HG02981 (cell line): ENCODE measurements at regions not wholly inside any gene's neighbourhood (a gene's known extent, or its start where the extent isn't known, plus 50 kb on each side); places are given as distances from the start of the nearest gene placed in this dataset.

Experiments
- ATAC-seq: cut with Tn5 transposase; IDR thresholded peaks from one replicate; pipeline ENCODE4 v1.9.1; 2021; ENCODE audit warnings: mild to moderate bottlenecking, moderate library complexity; ENCODE audit not compliant: unreplicated experiment

DNA sequence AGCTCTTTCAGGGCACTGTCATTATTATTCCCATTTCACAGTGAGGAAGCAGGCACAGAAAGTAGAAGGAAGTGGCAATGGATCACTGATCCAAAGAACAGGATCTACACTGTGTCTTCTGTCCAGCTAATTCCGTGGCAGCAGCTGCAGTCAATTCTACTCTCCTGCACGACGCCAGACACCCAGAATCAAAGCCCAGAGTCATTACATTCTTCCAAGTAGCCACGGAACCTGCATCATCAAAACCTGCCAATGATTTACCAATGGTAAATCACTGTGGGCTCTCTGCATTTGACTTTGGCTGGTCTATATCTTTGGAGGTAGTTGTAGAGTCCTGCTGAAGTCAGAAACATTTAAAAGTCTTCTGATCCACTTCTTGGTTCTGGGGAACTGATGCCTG, 767.7 kb downstream of the LIG4 start:
- no peak for ATAC-seq

DNA sequence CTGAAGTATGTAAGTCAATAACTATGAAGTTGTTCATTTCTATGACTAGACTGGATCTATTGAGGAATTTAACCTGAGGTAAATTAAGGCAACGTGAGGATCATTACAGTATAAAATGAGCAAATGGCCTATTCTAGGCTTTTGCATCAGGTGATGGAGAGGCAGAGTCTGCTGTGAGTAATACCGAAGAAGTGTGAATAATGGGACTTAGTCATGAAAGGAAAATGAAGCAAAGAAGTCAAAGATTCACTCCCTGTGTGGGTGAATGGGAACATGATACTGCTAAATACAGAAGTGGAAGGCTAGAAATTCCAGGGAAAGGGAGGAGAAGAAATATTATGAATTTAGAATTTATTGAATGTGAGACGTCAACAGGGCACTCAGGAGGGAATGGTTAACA, 774.1 kb downstream of the LIG4 start:
- no peak for ATAC-seq

DNA sequence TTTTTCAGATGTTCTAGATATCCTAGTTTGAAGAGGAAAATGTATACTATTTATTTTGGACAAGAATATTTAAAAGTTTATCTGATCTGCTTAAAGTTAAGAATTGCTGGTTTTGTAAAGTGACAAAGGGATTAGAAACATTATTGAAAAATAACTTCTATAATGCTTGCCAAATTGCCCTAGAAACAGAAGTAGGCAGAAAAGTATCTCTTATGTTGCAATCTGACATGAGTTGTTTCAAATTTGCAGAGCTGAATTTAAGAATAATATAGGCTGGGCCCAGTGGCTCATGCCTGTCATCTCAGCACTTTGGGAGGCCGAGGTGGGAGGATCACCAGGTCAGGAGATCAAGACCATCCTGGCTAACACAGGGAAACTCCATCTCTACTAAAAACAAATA, 777.1 kb downstream of the LIG4 start:
- ATAC-seq = no peak

DNA sequence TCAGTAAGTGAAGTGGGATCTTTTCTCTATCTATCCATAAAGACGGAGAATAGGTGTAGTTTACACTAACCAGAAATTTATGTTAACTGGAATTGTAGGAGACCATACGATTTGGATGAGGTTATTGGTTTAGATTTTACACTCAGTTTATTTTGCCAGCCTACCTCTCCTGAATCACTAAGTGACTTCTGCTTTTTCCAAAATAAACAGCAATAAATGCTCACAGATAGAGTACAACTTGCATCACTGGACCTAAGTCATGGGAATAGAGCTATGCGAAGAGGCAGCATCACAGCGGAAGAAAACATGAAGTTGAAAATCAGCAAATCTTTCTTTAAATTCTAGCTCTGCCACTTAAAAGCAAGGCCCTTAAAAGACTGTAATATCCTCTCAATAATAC, 781.0 kb downstream of the LIG4 start:
- ATAC-seq = no peak

DNA sequence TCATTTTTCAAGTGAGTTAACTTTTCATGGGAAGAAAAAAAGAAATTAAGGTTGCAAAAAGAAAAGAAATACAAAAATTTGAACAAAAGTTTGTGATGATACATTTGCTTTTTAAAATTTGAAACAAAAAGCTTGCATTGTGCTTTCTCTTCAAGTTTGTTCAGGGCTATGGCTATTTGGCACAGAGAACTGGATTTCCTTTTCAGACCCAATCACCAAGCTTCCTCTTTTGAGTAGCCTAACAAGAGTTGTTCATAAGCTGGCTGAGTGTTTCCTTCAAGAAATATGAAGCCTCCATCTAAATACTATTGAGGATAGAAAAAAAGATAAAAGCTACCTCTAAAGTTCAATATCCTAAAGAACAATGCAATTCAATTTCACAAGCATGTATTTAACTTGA, 787.8 kb downstream of the LIG4 start:
- no peak for ATAC-seq

DNA sequence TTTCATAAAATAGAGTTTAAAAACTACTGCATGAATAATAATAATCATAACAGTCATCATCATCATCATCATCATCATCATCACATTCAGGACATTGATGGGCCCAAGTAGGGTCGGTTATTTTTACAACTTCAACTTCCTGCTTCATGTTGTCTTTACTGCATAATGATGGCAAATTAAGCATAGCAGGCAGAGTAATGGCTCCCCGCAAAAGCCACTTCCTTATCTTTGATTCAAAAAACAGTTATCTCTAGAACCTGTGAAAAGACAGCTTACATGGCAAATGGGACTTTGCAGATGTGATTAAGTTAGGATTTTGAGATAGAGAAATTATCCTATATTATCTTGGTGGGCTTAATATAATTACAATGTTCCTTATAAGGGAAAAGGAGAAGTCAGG, 792.9 kb downstream of the LIG4 start:
- no peak for ATAC-seq

DNA sequence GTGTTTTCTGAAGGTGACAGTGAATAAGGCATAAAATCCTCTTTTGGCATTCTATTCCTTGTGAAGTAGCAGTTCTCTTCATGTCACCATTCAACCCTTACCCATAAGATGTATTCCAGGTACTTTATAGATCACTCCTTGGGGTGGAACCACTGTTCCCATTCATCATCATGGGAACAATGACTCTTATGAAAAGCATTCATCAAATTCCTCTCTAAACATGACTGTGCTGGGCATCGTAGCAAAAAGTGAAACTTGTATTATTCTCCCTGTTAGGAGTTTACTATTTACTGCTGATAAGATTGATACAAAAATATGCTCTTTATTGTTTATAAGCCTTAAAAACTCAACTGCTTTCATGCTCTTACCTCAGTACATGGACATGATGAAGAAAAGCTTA, 793.4 kb downstream of the LIG4 start:
- ATAC-seq = no peak

DNA sequence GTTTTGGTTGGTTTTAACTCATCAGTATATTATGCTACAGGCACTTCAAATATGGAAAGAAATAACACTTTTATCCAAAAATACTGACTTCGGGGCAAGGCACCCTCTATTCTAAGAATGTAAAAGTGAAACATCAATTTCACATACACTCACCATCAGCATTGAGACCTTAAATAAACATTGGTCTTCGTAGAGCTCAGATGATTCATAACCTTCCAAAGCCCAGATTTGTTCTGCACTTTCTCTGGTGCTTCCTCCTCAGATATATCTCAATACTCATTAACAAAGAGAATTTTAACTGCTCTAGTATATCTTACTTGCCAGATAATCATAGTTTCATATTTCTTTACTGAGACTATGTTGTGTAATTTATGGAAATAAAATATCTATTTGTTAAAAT, 794.3 kb downstream of the LIG4 start:
- ATAC-seq = no peak

DNA sequence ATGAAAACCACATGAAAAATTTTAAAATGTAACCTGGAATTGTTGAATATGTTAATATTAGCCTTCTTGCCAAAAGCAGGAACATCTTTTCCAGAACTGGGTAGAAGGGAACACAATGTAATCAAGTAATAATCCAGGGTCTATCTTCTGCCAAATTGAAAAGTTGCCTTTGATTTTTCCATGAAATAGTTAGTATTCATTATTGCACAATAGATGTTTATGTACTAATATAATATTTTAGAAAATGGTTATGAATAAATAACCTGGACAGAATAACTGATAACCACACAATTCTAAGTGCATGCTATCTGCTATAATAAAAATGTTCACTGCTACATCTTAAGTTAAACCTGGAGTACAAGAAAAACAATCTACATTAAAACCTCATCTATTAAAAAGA, 802.3 kb downstream of the LIG4 start:
- no peak for ATAC-seq

DNA sequence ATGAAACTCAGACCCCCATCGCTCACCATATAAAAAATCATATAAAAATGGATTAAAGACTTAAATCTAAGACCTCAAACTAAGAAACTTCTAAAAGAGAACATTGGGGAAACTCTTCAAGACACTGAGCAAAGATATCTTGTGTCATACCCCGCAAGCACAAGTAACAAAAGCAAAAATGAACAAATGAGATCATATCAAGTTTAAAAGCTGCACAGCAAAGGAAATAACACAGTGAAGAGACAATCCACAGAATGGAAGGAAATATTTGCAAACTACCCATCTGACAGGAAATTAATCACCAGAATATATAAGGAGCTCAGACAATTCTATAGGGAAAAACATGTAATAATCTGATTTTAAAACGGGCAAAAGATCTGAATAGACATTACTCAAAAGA, 808.3 kb downstream of the LIG4 start:
- ATAC-seq = no peak

DNA sequence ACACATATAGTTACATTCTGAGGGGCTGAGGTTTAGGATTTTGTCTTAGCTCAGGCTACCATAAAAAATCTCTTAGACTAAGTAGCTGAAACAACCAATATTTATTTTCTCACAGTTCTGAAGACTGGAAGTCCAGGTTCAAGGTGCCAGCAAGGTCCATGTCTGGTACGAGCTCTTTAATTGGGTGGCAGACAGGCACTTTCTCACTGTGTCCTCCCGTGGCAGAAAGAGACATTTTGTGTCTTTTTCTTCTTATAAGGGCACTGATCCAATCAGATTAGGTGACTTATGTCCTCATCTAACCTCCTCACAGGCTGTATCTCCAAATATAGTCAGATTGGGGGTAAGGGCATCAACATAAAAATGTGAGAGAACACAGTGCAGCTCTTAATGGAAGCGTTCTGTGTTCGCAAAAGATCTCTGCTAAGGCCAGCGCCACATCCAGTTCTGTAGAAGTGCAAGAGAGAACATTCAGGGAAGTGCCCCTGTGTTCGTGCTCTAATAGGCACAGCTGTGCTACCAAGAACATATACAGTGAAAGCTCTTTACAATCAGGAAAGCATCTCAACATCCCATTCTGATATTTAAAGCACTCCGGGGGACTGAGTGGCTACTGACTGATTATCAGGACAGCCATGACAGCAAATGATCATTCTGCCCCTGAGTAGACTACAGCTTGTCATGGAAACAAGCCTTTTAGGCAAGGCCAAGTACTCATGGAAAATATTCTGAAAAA, 819.2 kb downstream of the LIG4 start:
- ATAC-seq = no peak

DNA sequence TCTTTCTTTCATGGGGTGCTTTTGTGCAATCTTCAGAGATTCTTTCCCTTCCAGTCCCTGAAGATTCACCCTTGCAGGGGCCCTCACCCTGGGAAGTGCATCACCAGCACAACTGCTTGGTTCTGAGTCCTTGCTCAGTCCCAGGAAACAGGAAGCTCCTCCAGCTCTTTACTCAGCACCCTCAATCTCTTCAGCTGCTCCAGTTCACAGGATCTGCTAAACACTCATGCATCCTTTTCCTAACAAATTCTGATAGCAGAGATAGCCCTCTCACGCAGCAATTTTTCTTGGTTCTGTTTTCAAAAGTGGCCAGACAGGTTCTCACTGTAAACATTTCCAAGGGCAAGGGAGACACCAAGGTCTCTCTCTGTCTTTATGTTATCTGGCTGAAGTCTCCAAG, 823.1 kb downstream of the LIG4 start:
- no peak for ATAC-seq

DNA sequence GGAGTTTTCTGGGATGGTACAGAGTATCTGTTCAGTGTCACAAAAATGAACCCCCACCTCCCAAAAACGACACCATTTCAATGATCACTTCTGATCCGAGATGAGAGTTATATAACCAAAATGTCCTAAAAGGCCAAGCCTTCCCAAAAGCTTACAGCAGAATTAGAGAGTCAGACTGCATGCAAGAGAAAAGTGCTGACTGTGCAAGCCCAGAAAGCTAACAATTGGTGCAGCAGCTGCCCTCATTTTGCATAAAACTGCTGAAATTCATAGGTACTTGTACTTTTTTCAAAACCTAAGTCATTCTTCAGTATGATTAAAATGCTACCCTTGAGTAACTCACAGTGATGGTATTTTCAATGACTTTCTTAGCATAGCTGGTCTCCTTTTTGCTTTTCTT, 819.6 kb upstream of the ARGLU1 start:
- no peak for ATAC-seq

DNA sequence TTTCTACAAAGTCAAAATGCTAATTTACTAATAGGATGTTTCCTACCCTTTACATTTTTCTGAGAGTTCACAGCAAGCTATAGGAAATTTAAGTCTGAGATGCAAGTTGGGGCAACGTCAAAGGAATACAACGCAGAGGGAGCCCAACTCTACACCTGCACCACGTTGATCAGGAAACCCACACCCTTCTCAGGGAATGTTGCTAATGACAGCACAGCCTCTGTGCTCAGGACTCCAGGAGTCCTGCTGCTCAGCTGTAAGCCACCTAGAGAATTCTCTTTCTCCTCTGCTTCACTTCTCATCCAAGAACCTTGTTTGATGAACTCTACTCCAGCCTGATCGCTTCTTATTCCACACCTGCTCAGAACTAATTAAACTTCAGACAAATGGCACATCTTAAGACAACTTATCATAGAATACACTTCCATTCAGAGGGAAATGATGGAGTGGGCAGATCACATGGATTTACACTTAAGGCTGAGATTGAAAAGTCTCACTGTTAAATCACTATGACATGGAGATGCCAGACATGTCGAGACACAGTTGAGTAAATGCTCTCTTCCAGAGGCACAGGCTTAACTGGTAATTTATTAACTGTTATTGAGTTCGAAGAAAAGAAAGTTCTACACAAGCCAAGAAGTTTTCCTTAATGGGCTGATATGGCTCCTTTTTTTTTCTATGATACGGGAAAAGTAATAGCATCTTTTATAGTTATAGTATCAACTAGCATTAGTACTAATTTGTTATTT, 811.6 kb upstream of the ARGLU1 start:
- no peak for ATAC-seq

DNA sequence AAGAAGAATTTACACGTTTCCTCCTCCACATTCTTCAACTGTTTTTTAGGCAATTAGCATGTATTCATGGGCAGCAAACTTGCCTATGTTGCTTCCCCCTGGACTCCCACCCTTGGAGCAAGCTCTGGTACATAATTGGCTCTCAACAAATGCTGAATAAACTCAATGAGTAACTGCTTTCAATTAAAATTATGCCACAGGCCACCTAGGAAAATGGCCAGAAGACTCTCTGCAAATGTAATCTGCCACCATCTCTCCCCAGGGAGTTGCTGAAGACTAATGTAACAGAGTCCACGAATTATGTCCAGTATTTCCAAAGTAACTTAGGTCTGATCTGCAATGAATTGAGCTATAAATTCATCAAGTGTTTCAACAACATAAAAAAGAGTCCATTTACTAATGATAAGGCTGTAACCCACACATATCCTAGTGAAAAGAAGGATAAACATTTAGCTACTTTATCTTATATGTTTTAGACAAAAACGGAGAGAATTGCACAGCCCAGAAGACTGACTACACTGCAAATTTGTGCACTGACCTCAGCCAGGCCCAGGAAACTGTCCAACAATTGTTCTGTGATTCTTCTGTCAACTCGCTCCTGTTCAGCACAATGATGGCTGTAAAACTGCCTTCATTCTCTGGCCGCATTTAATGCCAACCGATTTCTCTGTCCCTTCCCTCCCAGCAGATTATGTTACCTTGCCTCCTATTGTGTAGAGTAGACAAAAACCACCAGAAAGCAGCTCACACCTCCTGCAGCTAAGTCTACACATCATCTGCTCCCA, 808.6 kb upstream of the ARGLU1 start:
- no peak for ATAC-seq

DNA sequence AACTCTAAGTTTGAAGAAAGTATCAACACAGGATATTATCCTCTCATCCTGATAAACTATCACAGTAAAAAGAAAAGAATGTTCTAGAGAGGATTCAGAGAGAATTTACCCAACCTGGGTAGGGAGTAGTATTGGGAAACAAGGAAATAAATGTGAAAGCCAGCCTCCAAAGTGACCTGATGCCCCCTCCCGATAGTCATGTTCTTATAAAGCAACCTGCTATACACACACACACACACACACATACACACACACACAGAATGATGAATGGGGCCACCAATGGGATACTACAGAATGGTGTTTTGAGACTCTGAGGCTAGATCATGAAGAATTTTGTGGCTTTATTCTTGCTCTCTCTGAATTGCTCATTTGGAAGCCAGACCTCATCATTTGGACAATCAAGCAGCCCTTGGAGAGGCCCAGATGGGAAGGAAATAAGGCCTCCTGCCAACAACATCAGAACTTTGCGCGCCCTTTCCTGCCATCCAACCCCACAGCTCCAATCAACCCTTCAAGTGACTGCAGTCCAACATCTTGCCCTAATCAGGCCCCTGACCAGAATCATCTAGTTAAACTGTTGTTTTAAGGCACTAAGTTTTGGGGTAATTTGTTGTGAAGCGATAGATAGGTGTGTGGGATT, 807.9 kb upstream of the ARGLU1 start:
- no peak for ATAC-seq

DNA sequence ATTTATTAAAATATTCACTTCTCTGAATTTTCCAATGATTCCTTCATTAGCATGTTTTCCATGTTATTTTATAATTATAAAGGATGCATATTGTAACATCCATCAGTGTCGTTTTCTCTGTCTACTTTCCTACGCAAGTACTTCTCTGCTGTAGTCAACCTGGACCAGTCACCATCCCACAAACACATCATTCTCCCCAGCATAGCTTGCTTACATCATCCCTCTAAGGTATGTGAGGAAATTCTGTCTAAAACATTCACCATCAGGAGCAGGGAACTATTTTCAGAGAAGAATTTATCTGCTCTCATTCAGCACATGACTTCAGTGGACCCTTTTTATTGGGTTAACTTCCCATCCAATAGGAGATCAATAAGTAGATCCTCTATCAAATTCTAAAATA, 806.1 kb upstream of the ARGLU1 start:
- no peak for ATAC-seq

DNA sequence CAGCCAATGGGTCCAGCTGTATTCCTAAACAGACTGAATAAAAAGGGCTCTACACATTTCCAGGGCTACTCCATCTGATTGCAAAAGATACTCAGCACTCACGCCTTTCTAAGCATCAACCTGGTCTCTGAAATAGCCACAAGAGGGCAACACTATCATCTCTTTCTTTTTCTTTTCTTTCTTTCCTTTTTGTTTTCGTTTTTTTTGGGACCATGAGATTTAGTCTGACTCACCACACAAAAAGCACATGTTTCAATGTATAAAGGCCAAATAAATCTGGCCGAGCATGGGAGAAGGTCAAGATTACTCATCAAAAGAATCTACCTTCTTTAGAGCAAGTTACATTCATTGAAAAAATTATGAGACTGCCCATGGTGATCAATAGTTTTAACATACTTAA, 805.6 kb upstream of the ARGLU1 start:
- no peak for ATAC-seq

DNA sequence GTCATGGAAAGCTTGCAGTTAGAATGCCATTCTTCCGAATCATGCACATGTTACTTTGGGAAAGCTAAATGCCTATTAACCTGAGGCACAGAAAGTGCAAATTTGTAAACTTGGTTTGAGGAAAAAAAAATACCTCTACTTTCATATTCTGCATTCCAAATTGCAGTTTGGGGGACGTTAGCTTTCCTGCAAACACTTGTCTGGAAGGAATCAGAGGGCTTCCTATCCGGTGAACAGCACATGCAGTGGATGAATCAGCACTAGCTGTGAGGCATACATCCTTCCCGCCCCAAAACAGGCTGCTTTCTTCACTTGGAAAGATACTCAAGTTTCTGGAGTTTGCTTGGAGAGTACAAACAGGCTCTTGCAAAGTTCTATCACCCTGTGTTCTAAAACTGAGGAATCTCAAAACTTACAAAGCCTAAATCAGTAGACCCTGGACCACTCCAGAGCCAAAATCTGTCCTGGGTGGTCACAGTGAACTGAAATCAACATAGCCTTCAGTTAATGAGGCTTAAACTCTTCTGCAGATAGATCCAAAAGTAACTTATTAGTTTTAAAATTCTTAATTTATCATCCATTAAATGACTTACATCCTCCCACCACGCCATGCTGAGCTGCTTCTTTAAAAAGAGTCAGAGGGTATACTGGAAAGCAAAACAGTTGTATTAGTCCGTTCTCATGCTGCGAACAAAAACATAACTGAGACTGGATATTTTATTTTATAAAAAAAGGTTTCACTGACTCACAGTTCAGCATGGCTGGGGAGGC, 802.3 kb upstream of the ARGLU1 start:
- no peak for ATAC-seq

DNA sequence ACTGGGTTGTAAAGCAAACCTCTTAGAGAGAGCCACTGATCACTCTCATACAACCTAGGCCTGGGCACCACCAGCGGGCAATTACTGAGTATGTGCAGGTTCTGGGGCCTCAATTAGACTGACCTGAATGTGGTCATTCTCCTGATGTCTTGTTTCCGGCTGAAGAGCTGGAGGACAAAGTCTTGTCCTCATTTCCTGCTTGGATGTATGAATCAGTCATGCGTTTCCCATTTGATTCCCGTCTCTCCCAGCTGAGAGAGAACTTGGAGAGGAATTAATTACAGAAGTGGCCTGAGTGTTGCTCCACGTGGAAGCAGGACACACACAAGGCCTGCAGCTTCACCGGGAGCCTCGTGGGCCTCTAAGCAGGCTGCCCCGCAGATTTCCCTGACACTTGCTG, 799.3 kb upstream of the ARGLU1 start:
- ATAC-seq = no peak
